MM.1S (cell line): ENCODE measurements at regions not wholly inside any gene's neighbourhood (a gene's known extent, or its start where the extent isn't known, plus 50 kb on each side); places are given as distances from the start of the nearest gene placed in this dataset.

Experiments used
- DNase-seq: peaks from one replicate; pipeline ENCODE4 v3.0.0-alpha.2; 2015
- H2AFZ ChIP-seq: fragments of 300-600 bp; sonication (generic); 2 replicates; pipeline ENCODE4 v1.6.0; 2016; ENCODE audit warnings: antibody characterized with exemption, low read length
- H3F3A ChIP-seq: fragments of 300-600 bp; sonication (generic); 2 replicates; pipeline ENCODE4 v1.6.1; 2016; ENCODE audit warnings: mild to moderate bottlenecking, antibody characterized with exemption, low read length, moderate library complexity, mixed read lengths; ENCODE audit not compliant: insufficient read depth
- H3K27ac ChIP-seq: fragments of 300-600 bp; sonication (generic); 2 replicates; pipeline ENCODE4 v1.5.1; 2016; ENCODE audit warnings: mild to moderate bottlenecking, low read length
- H3K27me3 ChIP-seq: fragments of 300-600 bp; sonication (generic); replicated peaks from 2 replicates; pipeline ENCODE4 v1.6.0; 2016; ENCODE audit warnings: low read length; ENCODE audit not compliant: insufficient read depth
- H3K36me3 ChIP-seq: fragments of 300-600 bp; sonication (generic); replicated peaks from 2 replicates; pipeline ENCODE4 v1.6.1; 2016; ENCODE audit warnings: mild to moderate bottlenecking, low read length, mixed read lengths; ENCODE audit not compliant: insufficient read depth
- H3K4me1 ChIP-seq: fragments of 300-600 bp; sonication (generic); 2 replicates; pipeline ENCODE4 v1.6.1; 2016; ENCODE audit warnings: low read length, mixed read lengths
- H3K4me2 ChIP-seq: fragments of 300-600 bp; sonication (generic); 2 replicates; pipeline ENCODE4 v1.6.0; 2016; ENCODE audit warnings: low read depth, low read length
- H3K4me3 ChIP-seq: fragments of 300-600 bp; sonication (generic); 2 replicates; pipeline ENCODE4 v1.5.1; 2016; ENCODE audit warnings: low read length, mixed read lengths
- H3K79me2 ChIP-seq: fragments of 300-600 bp; sonication (generic); 2 replicates; pipeline ENCODE4 v1.6.1; 2016; ENCODE audit warnings: mixed run types, low read length, mixed read lengths
- H3K9ac ChIP-seq: fragments of 300-600 bp; sonication (generic); 2 replicates; pipeline ENCODE4 v1.6.1; 2016; ENCODE audit warnings: low read length, mixed read lengths
- H3K9me2 ChIP-seq: fragments of 300-600 bp; sonication (generic); replicated peaks from 2 replicates; pipeline ENCODE4 v1.6.1; 2016; ENCODE audit warnings: mild to moderate bottlenecking, low read length, mixed read lengths; ENCODE audit not compliant: insufficient read depth
- H3K9me3 ChIP-seq: fragments of 300-600 bp; sonication (generic); replicated peaks from 2 replicates; pipeline ENCODE4 v1.6.1; 2016; ENCODE audit warnings: mild to moderate bottlenecking, low read length, mixed read lengths; ENCODE audit not compliant: insufficient read depth
- H4K20me1 ChIP-seq: fragments of 300-600 bp; sonication (generic); 2 replicates; pipeline ENCODE4 v1.6.1; 2016; ENCODE audit warnings: mild to moderate bottlenecking, low read length, moderate library complexity, mixed read lengths; ENCODE audit not compliant: insufficient read depth
- EZH2 ChIP-seq: fragments of 300-600 bp; sonication (generic); optimal IDR thresholded peaks from 2 replicates; pipeline ENCODE3; 2017; ENCODE audit warnings: low read depth, mild to moderate bottlenecking, antibody characterized with exemption, low read length, mixed read lengths
- EZH2phosphoT487 ChIP-seq: fragments of 300-600 bp; sonication (generic); IDR thresholded peaks from 2 replicates; pipeline ENCODE4 v1.6.1; 2018; ENCODE audit warnings: antibody characterized with exemption, low read length
- TF ChIP-seq, protein P1 (sequence below): fragments of 300-600 bp; sonication (generic); IDR thresholded peaks from 2 replicates; pipeline ENCODE4 v1.5.1; 2016; ENCODE audit warnings: antibody characterized with exemption, low read length, mixed read lengths

DNA sequence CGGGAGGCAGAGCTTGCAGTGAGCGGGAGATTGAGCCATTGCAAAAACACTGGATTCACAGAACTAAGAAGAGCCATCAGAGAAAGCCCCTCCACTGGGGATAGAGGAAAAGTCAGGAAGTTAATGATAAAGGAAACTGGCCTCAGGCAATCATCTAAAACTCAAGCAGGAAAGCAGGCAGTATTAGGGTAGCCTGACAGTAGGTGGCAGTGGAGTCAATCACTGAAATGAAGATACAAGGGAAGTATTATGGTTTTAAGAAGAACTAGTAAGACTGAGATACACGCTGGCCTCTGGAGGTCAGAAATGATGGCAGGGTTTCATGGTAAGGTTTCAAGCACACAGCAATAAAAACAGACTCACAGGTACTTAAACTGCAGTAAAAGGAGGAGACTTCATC is 578.3 kb downstream of the HACE1 start:
- H3K9me3 ChIP-seq = no peaks in the 10 kb centered on the region
- H3K9me2 ChIP-seq = no peaks in the 10 kb centered on the region
- H3K36me3 ChIP-seq = no peaks in the 10 kb centered on the region
- no peaks in the 10 kb centered on the region for H3K4me1 ChIP-seq
- H3K4me2 ChIP-seq = no peak overlapping the region
- no peak overlapping the region for H2AFZ ChIP-seq
- H3K4me3 ChIP-seq = no peak overlapping the region
- H4K20me1 ChIP-seq = no peaks in the 10 kb centered on the region
- H3F3A ChIP-seq = no peaks in the 10 kb centered on the region
- H3K27me3 ChIP-seq = no peaks in the 10 kb centered on the region
- no peak overlapping the region for H3K27ac ChIP-seq
- TF ChIP-seq EZH2phosphoT487 = no peak
- TF ChIP-seq, protein P1, sequence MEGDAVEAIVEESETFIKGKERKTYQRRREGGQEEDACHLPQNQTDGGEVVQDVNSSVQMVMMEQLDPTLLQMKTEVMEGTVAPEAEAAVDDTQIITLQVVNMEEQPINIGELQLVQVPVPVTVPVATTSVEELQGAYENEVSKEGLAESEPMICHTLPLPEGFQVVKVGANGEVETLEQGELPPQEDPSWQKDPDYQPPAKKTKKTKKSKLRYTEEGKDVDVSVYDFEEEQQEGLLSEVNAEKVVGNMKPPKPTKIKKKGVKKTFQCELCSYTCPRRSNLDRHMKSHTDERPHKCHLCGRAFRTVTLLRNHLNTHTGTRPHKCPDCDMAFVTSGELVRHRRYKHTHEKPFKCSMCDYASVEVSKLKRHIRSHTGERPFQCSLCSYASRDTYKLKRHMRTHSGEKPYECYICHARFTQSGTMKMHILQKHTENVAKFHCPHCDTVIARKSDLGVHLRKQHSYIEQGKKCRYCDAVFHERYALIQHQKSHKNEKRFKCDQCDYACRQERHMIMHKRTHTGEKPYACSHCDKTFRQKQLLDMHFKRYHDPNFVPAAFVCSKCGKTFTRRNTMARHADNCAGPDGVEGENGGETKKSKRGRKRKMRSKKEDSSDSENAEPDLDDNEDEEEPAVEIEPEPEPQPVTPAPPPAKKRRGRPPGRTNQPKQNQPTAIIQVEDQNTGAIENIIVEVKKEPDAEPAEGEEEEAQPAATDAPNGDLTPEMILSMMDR = peak; percentile 14; the same call in 1 of the 2 replicates
- TF ChIP-seq EZH2 = no peak
- H3K79me2 ChIP-seq = no peaks in the 10 kb centered on the region
- no peak overlapping the region for H3K9ac ChIP-seq
- no peak for DNase-seq

GRCh38 chr6:104268389-104268788 is 591.3 kb downstream of the HACE1 start:
- Histone ChIP-seq H3K79me2 (no peaks in the 10 kb centered on the region), H3K36me3 (no peaks in the 10 kb centered on the region), H3K9me3 (no peaks in the 10 kb centered on the region), H3K4me2 (no peak overlapping the region), H3K4me1 (no peaks in the 10 kb centered on the region), H4K20me1 (no peaks in the 10 kb centered on the region), H2AFZ (no peak overlapping the region), H3K27me3 (no peaks in the 10 kb centered on the region), H3K4me3 (no peak overlapping the region), H3F3A (no peaks in the 10 kb centered on the region), H3K9ac (no peak overlapping the region), H3K9me2 (no peaks in the 10 kb centered on the region), H3K27ac (no peak overlapping the region)
- no peak for TF ChIP-seq EZH2
- DNase-seq = no peak

GRCh38 chr6:104266922-104267321 is 592.8 kb downstream of the HACE1 start:
- no peaks in the 10 kb centered on the region for H3K4me1 ChIP-seq
- no peaks in the 10 kb centered on the region for H3K36me3 ChIP-seq
- no peaks in the 10 kb centered on the region for H3K27me3 ChIP-seq

GRCh38 chr6:104256646-104257045 is 603.1 kb downstream of the HACE1 start:
- Histone ChIP-seq H3F3A (no peaks in the 10 kb centered on the region), H3K4me2 (no peak overlapping the region), H3K9ac (no peak overlapping the region), H3K9me3 (no peaks in the 10 kb centered on the region), H4K20me1 (no peaks in the 10 kb centered on the region), H3K9me2 (no peaks in the 10 kb centered on the region), H2AFZ (no peak overlapping the region), H3K27me3 (no peaks in the 10 kb centered on the region), H3K79me2 (no peaks in the 10 kb centered on the region), H3K4me3 (no peak overlapping the region), H3K36me3 (no peaks in the 10 kb centered on the region), H3K27ac (no peak overlapping the region), H3K4me1 (no peaks in the 10 kb centered on the region)
- no peak for DNase-seq
- TF ChIP-seq, protein P1 = no peak
- TF ChIP-seq EZH2phosphoT487 (no peak), EZH2 (no peak)

More at GRCh38 chr6:104266922-104267321, 592.8 kb downstream of the HACE1 start:
- Histone ChIP-seq H3K27ac (no peak overlapping the region), H3K9ac (no peak overlapping the region), H3K4me2 (no peak overlapping the region), H3F3A (no peaks in the 10 kb centered on the region), H2AFZ (no peak overlapping the region), H3K79me2 (no peaks in the 10 kb centered on the region), H3K9me2 (no peaks in the 10 kb centered on the region), H3K4me3 (no peak overlapping the region), H3K9me3 (no peaks in the 10 kb centered on the region), H4K20me1 (no peaks in the 10 kb centered on the region)
- DNase-seq = no peak
- TF ChIP-seq, protein P1 = no peak
- TF ChIP-seq EZH2 (no peak), EZH2phosphoT487 (no peak)
